GM18951 (cell line): ENCODE measurements at regions not wholly inside any gene's neighbourhood (a gene's known extent, or its start where the extent isn't known, plus 50 kb on each side); places are given as distances from the start of the nearest gene placed in this dataset.

ENCODE experiments used
- POLR2A ChIP-seq: IDR thresholded peaks from 4 replicates; pipeline ENCODE4 v1.6.1; 2011; ENCODE audit warnings: mild to moderate bottlenecking; ENCODE audit not compliant: insufficient read length, insufficient read depth; ENCODE audit errors: extremely low read depth
- in situ Hi-C: fragments of 300-500 bp; cut with MboI; formaldehyde crosslinking; loops from one replicate; pipeline ENCODE4 v1.12.0; 2022; ENCODE audit warnings: low sequenced_read_pairs, mixed read lengths, inconsistent platforms; ENCODE audit not compliant: unreplicated experiment

- TF ChIP-seq POLR2A, result no peak
- in situ Hi-C loops, result no loop called here
Measured at GRCh38 chr4:1540601-1541375, 134.5 kb upstream of the NKX1-1 start.

DNA sequence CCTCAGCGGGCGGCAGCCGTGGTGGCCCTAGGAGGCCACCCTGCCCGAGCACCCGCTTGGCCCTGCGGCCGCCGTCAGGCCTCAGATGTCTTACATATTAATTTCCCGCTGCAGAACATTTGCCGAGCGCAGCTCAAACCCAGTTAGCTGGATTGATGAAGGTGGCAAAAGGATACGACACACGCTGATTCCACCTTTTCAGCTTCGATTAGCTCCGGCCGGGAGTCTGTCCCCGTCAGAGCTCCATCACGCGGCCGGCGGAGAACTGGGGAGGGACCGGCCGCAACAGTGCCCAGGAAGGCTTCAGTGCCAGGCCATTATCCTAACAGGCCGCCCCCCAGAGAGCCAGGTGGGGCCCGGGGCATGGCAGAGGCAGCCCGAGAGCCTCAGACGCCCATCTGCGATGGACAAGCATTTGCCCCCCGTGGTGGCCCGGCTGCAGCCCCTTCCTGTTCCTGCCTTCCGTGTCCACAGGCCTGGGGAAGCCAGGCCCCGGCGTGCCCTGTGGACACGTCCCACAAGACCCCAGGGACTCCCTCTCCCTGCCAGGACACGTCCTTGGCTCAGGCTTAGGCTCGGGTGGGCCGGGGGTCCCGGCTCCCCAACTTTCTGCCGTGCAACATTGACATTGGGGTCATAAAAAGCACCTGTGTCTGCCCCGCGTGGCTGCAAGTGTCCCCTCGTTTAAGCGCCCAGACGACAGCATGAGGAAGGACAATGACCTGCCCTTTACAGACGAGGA, 133.8 kb upstream of the NKX1-1 start:
- in situ Hi-C loops, result no loop called here
- no peak for TF ChIP-seq POLR2A

- no peak for TF ChIP-seq POLR2A
- in situ Hi-C loops, result no loop called here
Measured at GRCh38 chr4:1538941-1539772, 132.9 kb upstream of the NKX1-1 start.

GRCh38 chr4:1538096-1538410, 131.8 kb upstream of the NKX1-1 start:
- in situ Hi-C loops, result no loop called here

GRCh38 chr4:1537410-1538095, 131.3 kb upstream of the NKX1-1 start:
- in situ Hi-C loops, result no loop called here
- no peak for TF ChIP-seq POLR2A

More at GRCh38 chr4:1538096-1538410, 131.8 kb upstream of the NKX1-1 start:
- TF ChIP-seq POLR2A, result no peak

DNA sequence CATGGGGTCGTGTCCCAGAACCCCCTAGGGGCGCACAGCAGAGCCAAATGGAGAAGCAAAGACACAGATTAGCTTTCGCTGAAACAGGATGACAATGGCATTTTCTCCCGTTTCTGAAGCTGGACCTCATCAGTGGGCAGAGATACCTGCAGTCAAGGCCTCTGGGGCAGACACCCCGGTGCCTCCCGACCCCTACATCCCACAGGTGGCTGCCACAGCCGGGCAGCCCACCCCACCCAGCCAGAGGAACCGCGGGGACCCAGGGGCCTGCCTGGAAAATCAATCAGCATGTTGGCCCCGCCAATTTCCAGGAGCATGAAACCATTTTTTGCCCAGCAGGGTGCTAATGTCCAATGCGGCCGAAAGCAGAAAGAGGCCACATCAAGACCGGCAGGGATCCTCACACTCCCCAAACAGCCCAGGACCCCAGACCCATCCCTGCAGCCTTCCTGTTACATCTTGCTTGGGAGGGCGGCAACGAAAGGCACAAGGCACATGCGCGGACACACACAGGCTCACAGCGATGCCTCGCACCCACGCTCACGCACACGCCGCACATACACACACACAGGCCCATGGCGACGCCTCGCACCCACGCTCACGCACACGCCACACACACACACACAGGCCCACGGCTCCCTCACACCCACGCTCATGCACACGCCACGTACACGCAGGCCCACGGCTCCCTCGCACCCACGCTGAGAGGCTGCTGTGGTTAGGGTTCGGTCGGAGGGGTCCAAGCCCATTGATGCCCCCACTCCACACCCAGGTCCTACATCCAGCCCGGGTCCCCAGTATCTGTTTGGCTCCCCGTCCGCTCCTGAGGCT, 130.6 kb upstream of the NKX1-1 start:
- in situ Hi-C loops, result no loop called here

DNA sequence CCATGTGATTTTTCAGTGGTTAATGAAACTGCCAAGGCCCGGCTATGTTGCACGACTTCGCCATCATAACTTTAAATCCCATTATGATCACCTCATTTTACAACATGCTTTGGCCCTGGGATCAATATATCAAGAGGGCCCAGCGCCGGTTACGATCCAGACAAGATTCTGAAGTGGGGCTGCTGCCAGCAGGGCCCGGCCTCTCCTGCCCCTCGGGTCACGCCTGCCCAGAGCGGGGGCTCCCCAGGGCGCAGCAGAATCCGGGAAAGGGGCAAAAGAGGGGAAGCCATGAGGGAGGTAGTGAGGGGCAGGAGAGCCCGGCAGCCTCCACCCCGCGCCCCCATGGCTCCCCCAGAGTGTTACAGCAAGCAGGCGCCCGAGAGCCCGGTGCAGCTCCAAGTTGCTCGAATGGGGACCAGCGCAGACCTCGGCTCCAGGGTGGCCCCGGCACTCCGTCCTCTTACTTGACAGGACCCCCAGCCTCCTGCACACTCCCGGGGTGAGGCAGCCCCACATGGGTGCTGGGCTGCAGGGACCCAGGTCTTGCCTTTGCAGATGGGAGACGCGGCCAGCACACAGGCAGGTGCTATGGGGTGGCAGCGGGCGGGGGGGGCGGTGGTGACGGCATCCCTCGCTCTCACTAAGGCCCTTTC, 129.8 kb upstream of the NKX1-1 start:
- in situ Hi-C loops, result no loop called here
- TF ChIP-seq POLR2A, result no peak

More for the DNA sequence above, 130.6 kb upstream of the NKX1-1 start:
- TF ChIP-seq POLR2A, result no peak

GRCh38 chr4:1534876-1535526, 128.8 kb upstream of the NKX1-1 start:
- TF ChIP-seq POLR2A, result no peak
- in situ Hi-C loops, result no loop called here

- no peak for TF ChIP-seq POLR2A
- in situ Hi-C loops, result no loop called here
Measured at GRCh38 chr4:1534095-1534872, 128.0 kb upstream of the NKX1-1 start.

GRCh38 chr4:1533501-1534064, 127.3 kb upstream of the NKX1-1 start:
- no peak for TF ChIP-seq POLR2A
- in situ Hi-C loops, result no loop called here

GRCh38 chr4:1532549-1533395, 126.5 kb upstream of the NKX1-1 start:
- in situ Hi-C loops, result no loop called here
- TF ChIP-seq POLR2A, result no peak
